CD14-positive monocyte (primary cell): ENCODE measurements at regions not wholly inside any gene's neighbourhood (a gene's known extent, or its start where the extent isn't known, plus 50 kb on each side); places are given as distances from the start of the nearest gene placed in this dataset.

ENCODE experiments used
- DNase-seq, 3 donors: peaks; one replicate each; pipeline ENCODE4 v3.0.0-alpha.2; 2011 to 2022
- H2AFZ ChIP-seq: 2 replicates; pipeline ENCODE4 v1.6.0; 2012; ENCODE audit warnings: mild to moderate bottlenecking, low read depth, low read length, inconsistent platforms; ENCODE audit not compliant: insufficient read depth, poor library complexity, severe bottlenecking
- H3K27ac ChIP-seq, 2 donors: 1 replicate in 1 of 2; 2 replicates in 1 of 2; pipeline ENCODE4 v1.5.1; 2012 to 2013; ENCODE audit warnings: low read length in 2 of 2, control low read depth in 1 of 2, inconsistent platforms in 1 of 2, low read depth in 1 of 2, mild to moderate bottlenecking in 1 of 2
- H3K27me3 ChIP-seq, 2 donors: one replicate each; pipeline versions ENCODE4 v1.6.0 to v1.6.1; 2011 to 2013; ENCODE audit warnings: low read length in 2 of 2; ENCODE audit not compliant: control insufficient read depth in 2 of 2, insufficient read depth in 2 of 2
- H3K36me3 ChIP-seq, 2 donors: replicated peaks in 1 of 2; 1 replicate in 1 of 2; 2 replicates in 1 of 2; pipeline versions ENCODE4 v1.5.1 to v1.6.1; 2012 to 2013; ENCODE audit warnings: low read length in 2 of 2, control low read depth in 1 of 2, inconsistent platforms in 1 of 2, mild to moderate bottlenecking in 1 of 2; ENCODE audit not compliant: insufficient read depth in 2 of 2, control insufficient read depth in 1 of 2
- H3K4me1 ChIP-seq, 2 donors: 1 replicate in 1 of 2; 2 replicates in 1 of 2; pipeline versions ENCODE4 v1.5.1 to v1.6.1; 2012 to 2013; ENCODE audit warnings: low read length in 2 of 2, control low read depth in 1 of 2, inconsistent platforms in 1 of 2, mild to moderate bottlenecking in 1 of 2, moderate library complexity in 1 of 2; ENCODE audit not compliant: insufficient read depth in 2 of 2, control insufficient read depth in 1 of 2
- H3K4me2 ChIP-seq: replicated peaks from 2 replicates; pipeline ENCODE3; 2012; ENCODE audit warnings: low read length, moderate library complexity, mild to moderate bottlenecking; ENCODE audit not compliant: poor library complexity, severe bottlenecking; ENCODE audit errors: extremely low read depth
- H3K4me3 ChIP-seq, 3 experiments: fragments of 200-600 bp in 1 of 3; sonication (generic) in 1 of 3; replicated peaks in 1 of 3; 1 replicate in 2 of 3; 2 replicates in 1 of 3; pipeline ENCODE4 v1.5.1; 2011 to 2013; ENCODE audit warnings: low read length in 3 of 3, mild to moderate bottlenecking in 3 of 3, control low read depth in 2 of 3, low read depth in 2 of 3, inconsistent platforms in 1 of 3, moderate library complexity in 1 of 3
- H3K79me2 ChIP-seq: 2 replicates; pipeline ENCODE4 v1.6.0; 2012; ENCODE audit warnings: mild to moderate bottlenecking, control low read depth, inconsistent platforms, low read length, moderate library complexity; ENCODE audit not compliant: insufficient read depth
- H3K9ac ChIP-seq: 2 replicates; pipeline ENCODE4 v1.6.0; 2017; ENCODE audit warnings: low read length, mild to moderate bottlenecking; ENCODE audit not compliant: insufficient read depth, poor library complexity, severe bottlenecking
- H3K9me3 ChIP-seq, 2 donors: replicated peaks in 1 of 2; 1 replicate in 1 of 2; 2 replicates in 1 of 2; pipeline versions ENCODE4 v1.5.1 to v1.6.1; 2012 to 2013; ENCODE audit warnings: low read length in 2 of 2, control low read depth in 1 of 2; ENCODE audit not compliant: control insufficient read depth in 1 of 2, insufficient read depth in 1 of 2
- H4K20me1 ChIP-seq: 2 replicates; pipeline ENCODE4 v1.6.0; 2012; ENCODE audit warnings: mild to moderate bottlenecking, low read length, control low read depth, moderate library complexity; ENCODE audit not compliant: insufficient read depth
- H3K27ac Mint-ChIP-seq, 7 donors: one replicate each; pipeline ENCODE4 v1.8.0; 2020; ENCODE audit warnings: mild to moderate bottlenecking in 7 of 7, mixed read lengths in 7 of 7, moderate library complexity in 6 of 7, inconsistent platforms in 2 of 7
- H3K27me3 Mint-ChIP-seq, 3 donors: one replicate each; pipeline ENCODE4 v1.8.0; 2021 to 2022; ENCODE audit warnings: low read depth in 3 of 3, mild to moderate bottlenecking in 3 of 3, mixed read lengths in 3 of 3, moderate library complexity in 3 of 3, inconsistent platforms in 1 of 3
- H3K36me3 Mint-ChIP-seq, 2 donors: one replicate each; pipeline ENCODE4 v1.8.0; 2020; ENCODE audit warnings: mixed read lengths in 2 of 2, inconsistent platforms in 1 of 2, mild to moderate bottlenecking in 1 of 2
- H3K4me1 Mint-ChIP-seq: one replicate; pipeline ENCODE4 v1.8.0; 2020; ENCODE audit warnings: mild to moderate bottlenecking, mixed read lengths
- H3K4me3 Mint-ChIP-seq, 2 donors: one replicate each; pipeline ENCODE4 v1.8.0; 2020; ENCODE audit warnings: mild to moderate bottlenecking in 2 of 2, mixed read lengths in 2 of 2, moderate library complexity in 1 of 2
- H3K9me3 Mint-ChIP-seq, 7 donors: one replicate each; pipeline ENCODE4 v1.8.0; 2020 to 2022; ENCODE audit warnings: mixed read lengths in 7 of 7, mild to moderate bottlenecking in 6 of 7, moderate library complexity in 6 of 7, inconsistent platforms in 2 of 7
- WGBS: methylation state at CpG from one replicate; pipeline ENCODE4 v1.1.5; 2013; ENCODE audit warnings: missing lambda C conversion rate; ENCODE audit not compliant: insufficient coverage; 5-methylcytosine and 5-hydroxymethylcytosine counted together
- intact Hi-C, 2 donors: fragments of 100-400 bp; cut with micrococcal nuclease; formaldehyde crosslinking; loops; one replicate each; pipeline versions ENCODE4 v1.15.0 to v1.15.1; 2023
- TF ChIP-seq, protein P1 (sequence below): fragments of 200-600 bp; IDR thresholded peaks from one replicate; pipeline ENCODE4 v1.8.0; 2022; ENCODE audit warnings: antibody characterized with exemption, mild to moderate bottlenecking

DNA sequence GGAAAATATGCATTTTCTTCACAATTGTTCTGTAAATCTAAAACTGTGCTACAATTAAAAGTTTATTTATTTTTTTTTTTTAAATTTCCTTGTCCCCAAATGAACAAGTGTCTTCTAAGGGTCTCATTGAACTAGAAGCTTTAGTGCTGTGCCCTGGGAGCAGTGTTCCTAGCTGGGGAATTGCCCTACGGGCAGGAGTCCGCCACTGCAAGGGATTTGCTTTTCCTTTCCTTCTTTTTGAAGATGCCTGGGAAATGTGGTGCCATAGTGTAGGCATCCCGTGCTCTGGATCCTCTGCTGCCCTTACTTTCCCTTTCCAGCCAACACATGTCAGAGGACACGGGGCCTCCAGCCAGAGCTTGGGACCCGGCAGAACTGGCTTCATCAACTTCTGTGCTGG lies 177.1 kb upstream of the CTBP2 start:
- Mint-ChIP-seq H3K4me1 (no peaks in the 10 kb centered on the region), H3K4me3 (no peak overlapping the region), H3K36me3 (no peaks in the 10 kb centered on the region), H3K9me3 (peaks cover 0 to 13% (median 4%) of the 10 kb centered on the region in 7 donors), H3K27me3 (peaks cover 1 to 2% (median 1%) of the 10 kb centered on the region in 3 donors), H3K27ac (no peak overlapping the region)
- H3K4me2 ChIP-seq: no peak overlapping the region
- no peaks in the 10 kb centered on the region for H4K20me1 ChIP-seq
- no peak overlapping the region for H2AFZ ChIP-seq
- TF ChIP-seq, protein P1, sequence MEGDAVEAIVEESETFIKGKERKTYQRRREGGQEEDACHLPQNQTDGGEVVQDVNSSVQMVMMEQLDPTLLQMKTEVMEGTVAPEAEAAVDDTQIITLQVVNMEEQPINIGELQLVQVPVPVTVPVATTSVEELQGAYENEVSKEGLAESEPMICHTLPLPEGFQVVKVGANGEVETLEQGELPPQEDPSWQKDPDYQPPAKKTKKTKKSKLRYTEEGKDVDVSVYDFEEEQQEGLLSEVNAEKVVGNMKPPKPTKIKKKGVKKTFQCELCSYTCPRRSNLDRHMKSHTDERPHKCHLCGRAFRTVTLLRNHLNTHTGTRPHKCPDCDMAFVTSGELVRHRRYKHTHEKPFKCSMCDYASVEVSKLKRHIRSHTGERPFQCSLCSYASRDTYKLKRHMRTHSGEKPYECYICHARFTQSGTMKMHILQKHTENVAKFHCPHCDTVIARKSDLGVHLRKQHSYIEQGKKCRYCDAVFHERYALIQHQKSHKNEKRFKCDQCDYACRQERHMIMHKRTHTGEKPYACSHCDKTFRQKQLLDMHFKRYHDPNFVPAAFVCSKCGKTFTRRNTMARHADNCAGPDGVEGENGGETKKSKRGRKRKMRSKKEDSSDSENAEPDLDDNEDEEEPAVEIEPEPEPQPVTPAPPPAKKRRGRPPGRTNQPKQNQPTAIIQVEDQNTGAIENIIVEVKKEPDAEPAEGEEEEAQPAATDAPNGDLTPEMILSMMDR: no peak
- no peak for DNase-seq
- no peaks in the 10 kb centered on the region for H3K27me3 ChIP-seq
- no peak overlapping the region for H3K27ac ChIP-seq
- H3K36me3 ChIP-seq: no peaks in the 10 kb centered on the region
- intact Hi-C loops: no loop called here
- H3K9ac ChIP-seq: no peak overlapping the region
- H3K4me1 ChIP-seq: no peaks in the 10 kb centered on the region
- H3K79me2 ChIP-seq: no peaks in the 10 kb centered on the region
- no peaks in the 10 kb centered on the region for H3K9me3 ChIP-seq
- WGBS: 80% methylated on average over 1 of the region's 5 CpGs
- no peak overlapping the region for H3K4me3 ChIP-seq

DNA sequence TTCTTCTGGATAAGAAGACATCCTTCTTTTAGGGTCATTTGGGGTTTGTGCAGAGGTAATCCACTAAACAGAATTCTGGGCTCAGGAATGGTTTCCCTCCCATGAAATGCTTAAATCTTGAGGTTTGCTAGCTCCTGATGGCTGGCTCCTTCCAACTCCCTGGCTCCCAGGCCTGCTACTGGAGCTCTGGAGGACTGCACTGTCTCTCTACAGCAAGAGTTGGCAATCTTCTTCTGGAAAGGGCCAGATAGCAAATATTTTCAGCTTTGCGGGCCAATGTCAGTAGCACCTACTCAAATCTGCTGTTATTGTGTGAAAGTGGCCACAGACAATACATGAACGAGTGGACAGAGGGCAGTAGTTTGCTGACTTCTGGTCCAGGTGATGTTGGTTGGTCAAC lies 174.2 kb upstream of the CTBP2 start:
- Histone ChIP-seq H3K79me2 (no peaks in the 10 kb centered on the region), H3K36me3 (no peaks in the 10 kb centered on the region), H2AFZ (no peak overlapping the region), H3K27me3 (no peaks in the 10 kb centered on the region), H3K4me1 (no peaks in the 10 kb centered on the region), H3K4me3 (no peak overlapping the region), H3K4me2 (no peak overlapping the region), H3K9ac (no peak overlapping the region), H4K20me1 (no peaks in the 10 kb centered on the region), H3K27ac (no peak overlapping the region), H3K9me3 (no peaks in the 10 kb centered on the region)
- no peak for DNase-seq
- H3K9me3 Mint-ChIP-seq: peaks cover 2 to 10% (median 5%) of the 10 kb centered on the region in 7 donors
- intact Hi-C loops: no loop called here
- 100% methylated on average over 1 of the region's 2 CpGs for WGBS
- H3K4me3 Mint-ChIP-seq: no peak overlapping the region
- no peaks in the 10 kb centered on the region for H3K4me1 Mint-ChIP-seq
- H3K36me3 Mint-ChIP-seq: no peaks in the 10 kb centered on the region
- TF ChIP-seq, protein P1: no peak
- H3K27ac Mint-ChIP-seq: no peak overlapping the region
- H3K27me3 Mint-ChIP-seq: peaks cover 1 to 7% (median 1%) of the 10 kb centered on the region in 3 donors
